HG03175 (cell line): ENCODE measurements at regions not wholly inside any gene's neighbourhood (a gene's known extent, or its start where the extent isn't known, plus 50 kb on each side); places are given as distances from the start of the nearest gene placed in this dataset.

ENCODE experiments used
- ATAC-seq: cut with Tn5 transposase; IDR thresholded peaks from one replicate; pipeline ENCODE4 v1.9.1; 2021; ENCODE audit warnings: mild to moderate bottlenecking, moderate library complexity; ENCODE audit not compliant: unreplicated experiment

- ATAC-seq, result no peak
Measured at GRCh38 chr12:94789510-94790225, 139.3 kb upstream of the TMCC3 start.

DNA sequence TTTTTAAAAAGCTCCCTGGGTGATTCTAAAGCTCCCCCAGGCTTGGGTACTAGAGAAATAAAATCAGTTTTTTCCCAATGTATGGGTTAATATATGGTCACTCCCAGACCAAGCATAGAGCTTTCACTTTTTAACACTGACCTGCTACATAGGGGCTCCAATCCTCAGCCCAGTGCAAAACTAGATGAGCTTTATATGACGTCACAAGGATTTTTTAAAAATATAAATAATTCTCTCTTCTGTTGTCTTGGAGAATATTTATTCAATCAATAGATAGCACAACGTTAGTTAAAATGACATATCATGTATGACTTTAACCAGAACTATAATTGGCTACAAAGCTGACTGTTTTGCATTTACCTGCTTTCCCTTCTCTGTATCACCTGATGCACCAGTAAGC is 137.9 kb upstream of the TMCC3 start:
- ATAC-seq, result no peak

DNA sequence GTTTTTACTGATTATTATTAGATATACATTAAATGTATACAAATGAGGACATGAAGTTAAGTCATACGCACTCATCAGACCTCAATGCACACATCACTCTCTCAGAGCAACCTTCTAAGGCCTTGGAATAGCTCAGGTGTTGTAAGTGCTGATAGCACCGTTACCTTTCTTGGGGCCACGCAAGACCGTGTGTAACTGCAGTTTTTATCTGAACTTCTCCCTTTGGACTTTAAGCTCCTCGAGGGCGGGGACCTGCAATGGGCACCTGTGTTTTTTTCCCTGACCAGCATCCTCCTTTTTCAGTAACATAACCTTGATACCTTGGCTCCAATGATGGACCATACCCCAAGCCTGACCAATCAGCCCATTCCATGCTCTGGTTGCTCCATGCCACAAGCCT is 136.5 kb upstream of the TMCC3 start:
- no peak for ATAC-seq

DNA sequence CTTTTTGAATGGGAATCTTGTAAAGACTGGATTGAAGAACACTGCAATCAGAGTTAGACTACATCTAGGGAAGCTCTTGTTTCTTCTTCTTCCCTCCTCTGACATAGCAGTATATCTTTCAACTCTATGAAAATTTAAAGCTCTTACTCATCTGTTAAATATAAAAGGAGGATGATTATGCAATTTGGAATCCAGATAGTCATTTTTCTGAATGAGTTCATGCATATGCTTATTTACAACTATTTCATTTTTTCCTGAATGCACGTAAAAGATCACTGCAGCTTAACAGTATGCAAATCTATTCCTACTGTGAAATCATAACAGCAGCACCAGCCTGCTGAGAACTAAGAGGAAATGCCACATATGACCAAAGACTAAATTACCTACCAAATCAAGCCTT is 133.5 kb upstream of the TMCC3 start:
- ATAC-seq, result no peak

DNA sequence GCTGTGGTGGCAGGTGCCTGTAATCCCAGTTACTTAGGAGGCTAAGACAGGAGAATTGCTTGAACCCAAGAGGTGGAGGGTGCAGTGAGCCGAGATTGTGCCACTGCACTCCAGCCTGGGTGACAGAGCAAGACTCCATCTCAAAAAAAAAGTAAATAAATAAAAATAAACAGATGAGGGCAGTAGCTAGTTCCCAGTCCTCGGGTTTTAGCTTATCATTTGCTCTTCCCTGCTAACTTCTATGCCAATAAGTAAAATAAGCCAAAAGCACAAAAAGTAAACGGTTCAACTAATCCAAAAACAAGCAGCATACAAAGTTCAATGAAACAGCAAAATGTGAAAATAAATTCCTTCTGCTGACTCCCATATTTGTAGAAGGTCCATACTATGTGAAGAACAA is 133.0 kb upstream of the TMCC3 start:
- ATAC-seq, result no peak

DNA sequence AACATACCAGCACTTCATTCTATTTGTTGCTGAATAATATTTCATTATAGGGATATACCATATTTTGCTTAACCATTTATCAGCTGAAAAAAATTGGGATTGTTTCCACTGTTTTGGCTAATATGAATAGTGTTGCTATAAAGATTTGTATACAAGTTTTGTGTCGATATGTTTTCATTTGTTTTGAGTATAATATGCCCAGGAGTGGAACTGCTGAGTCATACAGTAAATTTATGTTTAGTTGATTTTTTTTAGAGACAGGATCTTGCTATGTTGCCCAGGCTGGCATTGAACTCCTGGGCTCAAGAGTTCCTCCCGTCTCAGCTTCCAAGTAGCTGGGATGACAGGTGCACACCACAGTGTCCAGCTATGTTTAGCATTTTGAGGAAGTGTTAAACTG is 131.5 kb upstream of the TMCC3 start:
- ATAC-seq, result no peak

- no peak for ATAC-seq
Measured at GRCh38 chr12:94779485-94779884, 129.1 kb upstream of the TMCC3 start.

- no peak for ATAC-seq
Measured at GRCh38 chr12:94777936-94778335, 127.6 kb upstream of the TMCC3 start.

- no peak for ATAC-seq
Measured at GRCh38 chr12:94775710-94776109, 125.4 kb upstream of the TMCC3 start.

DNA sequence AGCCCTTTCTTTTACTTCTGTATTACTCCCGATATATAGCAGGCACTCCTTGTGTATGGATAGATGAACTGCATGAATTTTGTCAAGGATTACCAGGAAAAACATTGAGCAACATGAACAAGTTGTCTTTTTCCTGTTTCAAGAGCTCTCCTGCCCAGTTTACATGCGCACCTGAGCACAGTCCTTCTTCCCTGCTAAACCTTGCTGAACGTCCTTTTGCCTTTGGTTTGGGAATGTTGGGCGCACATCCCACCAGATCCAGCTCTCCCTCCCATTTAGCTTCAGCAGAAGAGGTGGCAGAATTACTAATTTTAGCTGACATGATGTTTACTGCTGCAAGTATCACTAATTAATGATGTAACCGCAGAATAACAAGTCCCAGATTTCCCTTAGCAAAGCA is 121.4 kb upstream of the TMCC3 start:
- no peak for ATAC-seq

DNA sequence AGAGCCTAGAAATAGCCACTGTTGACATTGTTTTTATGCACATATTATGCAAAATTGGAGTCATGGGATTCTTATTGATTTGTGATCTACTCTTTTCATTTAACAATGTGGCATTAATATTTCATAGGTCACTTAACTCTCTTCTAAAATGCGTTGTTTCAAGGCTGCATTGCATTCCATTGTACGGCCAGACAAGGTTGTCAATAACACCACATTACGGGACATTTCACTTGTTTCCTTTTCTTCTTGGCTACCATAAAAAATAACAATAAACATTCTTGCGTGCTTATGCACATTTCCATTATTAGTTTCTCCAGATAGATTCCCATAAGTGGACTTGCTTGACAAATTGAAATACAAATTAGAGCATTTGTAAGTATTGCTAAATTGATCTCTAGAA is 120.8 kb upstream of the TMCC3 start:
- no peak for ATAC-seq

- ATAC-seq, result no peak
Measured at GRCh38 chr12:94770791-94771190, 120.4 kb upstream of the TMCC3 start.

GRCh38 chr12:94769776-94770759 is 119.7 kb upstream of the TMCC3 start:
- ATAC-seq, result no peak

- peak; percentile 84 for ATAC-seq
Measured at GRCh38 chr12:94769047-94769420, 118.7 kb upstream of the TMCC3 start.

GRCh38 chr12:94768398-94769046 is 118.2 kb upstream of the TMCC3 start:
- ATAC-seq, result peak; percentile 55

- no peak for ATAC-seq
Measured at GRCh38 chr12:94767956-94768355, 117.6 kb upstream of the TMCC3 start.

GRCh38 chr12:94766397-94766796 is 116.0 kb upstream of the TMCC3 start:
- no peak for ATAC-seq

DNA sequence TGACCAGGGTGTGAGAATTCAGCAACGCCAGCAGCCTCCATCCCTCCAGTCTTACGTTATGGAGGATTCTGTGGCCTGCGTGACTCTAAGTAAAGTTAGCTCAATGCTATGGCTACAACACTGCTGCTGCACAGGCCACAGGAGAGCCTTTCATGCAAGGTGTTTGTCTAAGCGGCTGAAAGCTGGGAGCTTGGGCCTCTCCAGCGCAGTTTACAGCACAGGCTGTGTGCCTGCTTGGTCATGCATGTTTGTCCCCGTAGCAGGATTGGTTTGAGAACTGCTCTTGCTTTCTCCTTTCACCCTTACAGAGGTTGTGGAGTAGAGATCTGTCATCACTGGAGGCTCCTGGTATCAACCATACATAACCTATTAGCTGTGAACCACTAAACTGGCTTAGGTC is 113.1 kb upstream of the TMCC3 start:
- ATAC-seq, result peak; percentile 26

GRCh38 chr12:94762943-94763342 is 112.6 kb upstream of the TMCC3 start:
- peak; percentile 25 for ATAC-seq

DNA sequence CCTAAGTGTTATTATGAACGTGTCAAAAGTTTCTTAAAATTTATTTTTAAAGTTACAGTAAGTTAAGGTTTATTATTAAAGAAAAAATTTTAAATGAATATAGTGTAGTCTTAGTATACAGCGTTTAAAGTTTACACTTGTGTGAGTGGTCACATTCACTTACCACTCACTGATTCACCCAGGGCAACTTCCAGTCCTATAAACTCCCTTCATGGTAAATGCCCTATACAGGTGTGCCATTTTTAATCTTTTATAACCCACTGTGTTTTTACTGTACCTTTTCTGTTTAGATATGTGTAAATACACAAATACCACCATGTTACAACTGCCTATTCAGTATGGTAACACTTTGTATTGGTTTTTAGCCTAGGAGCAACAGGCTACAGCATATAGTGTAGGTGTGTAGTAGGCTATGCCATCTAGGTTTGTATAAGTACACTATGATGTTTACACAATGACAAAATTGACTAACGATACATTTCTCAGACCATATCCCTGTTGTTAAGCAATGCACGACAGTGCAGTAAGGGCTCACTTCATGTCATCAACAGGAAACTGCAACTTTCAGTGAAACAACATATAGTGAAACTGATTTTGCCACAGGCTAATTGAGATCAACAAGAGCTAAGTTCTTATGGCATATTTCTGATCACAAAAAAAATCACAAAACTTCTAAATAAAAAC is 112.0 kb upstream of the TMCC3 start:
- peak; percentile 86 for ATAC-seq

DNA sequence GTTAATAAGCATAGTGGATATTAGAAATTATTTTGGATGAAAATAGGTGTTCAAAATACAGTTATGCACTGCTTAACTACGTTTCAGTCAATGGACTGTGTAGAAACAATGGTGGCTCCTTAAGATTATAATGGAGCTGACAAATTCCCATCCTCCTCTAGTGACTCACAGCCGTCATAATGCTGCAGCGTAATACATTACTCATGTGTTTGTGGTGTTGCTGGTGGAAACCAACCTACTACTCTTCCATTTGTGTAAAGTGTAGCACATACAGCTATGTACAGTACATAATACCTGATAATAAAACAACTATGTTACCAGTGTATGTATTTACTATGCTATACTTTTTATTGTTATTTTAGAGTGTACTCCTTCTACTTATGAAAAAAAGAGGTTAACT is 111.2 kb upstream of the TMCC3 start:
- no peak for ATAC-seq
